ENCODE measurements at regions not wholly inside any gene's neighbourhood (a gene's known extent, or its start where the extent isn't known, plus 50 kb on each side); places are given as distances from the start of the nearest gene placed in this dataset.
"Not testable (repeated sequence)": the region's sequence is repeated elsewhere in the genome, so short reads cannot be mapped to it uniquely, and the experiment has no call there.

GRCh38 chr15:57767481-57767880, 61.0 kb downstream of the POLR2M start:
- DNase-seq: no peak

- DNase-seq: no peak
Measured at GRCh38 chr15:57769266-57769665, 62.8 kb downstream of the POLR2M start.

DNA sequence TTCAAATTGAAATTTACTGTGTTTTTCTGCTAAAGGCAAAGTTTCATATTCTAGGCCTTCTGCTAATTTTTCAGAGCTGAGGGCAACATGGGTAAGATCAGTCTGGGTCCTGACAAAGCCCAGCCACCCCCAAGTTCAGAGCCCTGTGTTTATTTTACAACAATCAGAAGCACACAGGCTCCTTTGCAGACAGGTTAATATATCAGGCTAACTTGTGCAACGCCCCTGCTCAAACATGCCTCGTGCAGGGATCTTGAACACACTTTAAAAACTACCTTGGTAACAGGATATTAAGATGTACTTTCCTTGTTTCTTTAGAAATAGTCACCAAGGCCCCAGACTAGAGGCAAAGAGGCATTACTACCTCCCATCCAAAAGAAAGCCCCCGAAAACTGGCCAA, 64.0 kb downstream of the POLR2M start:
- DNase-seq: no peak

DNA sequence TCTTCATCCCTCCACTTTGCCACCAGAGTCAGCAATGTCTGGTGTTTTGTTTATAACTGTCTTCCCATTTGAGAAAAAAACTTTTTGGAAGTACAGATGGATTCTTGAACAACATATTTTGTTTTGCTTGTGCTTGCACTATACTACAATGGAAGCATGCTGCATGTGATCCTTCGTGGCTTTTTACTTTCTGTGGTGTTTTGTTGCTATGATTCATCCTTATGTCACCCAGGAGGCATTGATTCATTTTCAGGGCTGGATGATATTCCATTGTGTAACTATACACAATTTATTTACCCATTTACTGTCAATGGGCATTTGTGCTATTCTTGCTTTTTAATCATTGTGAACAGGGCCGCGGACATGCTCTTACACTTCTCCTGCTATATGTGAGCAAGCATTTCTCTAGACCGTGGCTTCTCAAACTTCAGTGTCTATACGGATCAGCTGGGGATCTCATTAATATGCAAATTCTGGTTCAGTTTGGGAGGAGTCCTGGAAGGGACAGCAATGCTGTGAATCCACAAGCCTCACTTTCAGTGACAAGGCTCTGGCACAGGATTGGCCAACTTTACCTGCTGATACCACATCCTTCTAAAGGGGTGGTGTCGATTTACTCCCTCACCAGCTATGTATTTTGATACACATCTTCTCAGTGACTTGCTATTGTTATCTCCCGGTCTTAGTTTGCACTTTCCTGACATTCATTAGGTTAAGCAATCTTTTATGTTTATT, 65.9 kb downstream of the POLR2M start:
- DNase-seq: no peak

DNA sequence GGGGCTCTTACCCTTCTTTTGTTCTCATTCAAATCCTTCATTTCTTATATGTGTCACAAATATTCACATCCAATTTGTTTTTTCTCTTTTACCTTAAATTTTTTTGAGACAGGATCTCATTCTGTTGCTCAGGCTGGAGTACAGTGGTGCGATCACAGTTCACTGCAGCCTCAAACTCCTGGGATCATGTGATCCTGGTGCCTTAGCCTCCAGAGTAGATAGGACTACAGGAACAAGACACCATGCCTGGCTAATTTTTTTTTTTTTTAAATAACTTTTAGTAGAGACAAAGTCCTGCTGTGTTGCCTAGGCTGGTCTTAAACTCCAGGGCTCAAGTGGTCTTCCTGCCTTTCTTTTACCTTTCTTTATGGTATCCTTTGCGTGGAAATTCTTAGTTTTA, 66.5 kb downstream of the POLR2M start:
- DNase-seq: no peak

GRCh38 chr15:57777003-57777402, 70.5 kb downstream of the POLR2M start:
- no peak for DNase-seq

GRCh38 chr15:57780471-57780870, 74.0 kb downstream of the POLR2M start:
- DNase-seq: no peak

- DNase-seq: no peak
Measured at GRCh38 chr15:57782731-57783130, 76.2 kb downstream of the POLR2M start.

DNA sequence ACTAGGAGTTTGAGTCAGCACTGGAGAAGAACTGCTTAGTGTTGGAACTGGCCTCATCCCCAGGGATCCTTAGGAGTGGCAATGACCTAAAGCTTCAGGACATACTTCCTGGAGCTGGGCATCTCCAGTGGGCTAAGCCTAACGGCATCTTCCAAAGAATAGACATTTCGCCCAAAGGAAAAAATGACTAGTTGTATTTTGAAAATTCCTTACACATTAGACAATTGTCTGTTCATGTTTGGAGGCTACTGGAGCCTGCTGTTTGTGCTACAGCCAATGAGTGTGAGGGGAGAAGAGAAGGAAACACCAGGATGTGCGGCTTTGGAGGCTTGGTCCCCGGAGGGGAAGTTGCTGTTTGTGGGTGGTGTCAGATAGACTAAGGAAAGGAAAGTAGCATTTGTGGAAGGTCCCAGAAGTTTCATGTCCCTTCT, 77.6 kb downstream of the POLR2M start:
- DNase-seq: no peak

DNA sequence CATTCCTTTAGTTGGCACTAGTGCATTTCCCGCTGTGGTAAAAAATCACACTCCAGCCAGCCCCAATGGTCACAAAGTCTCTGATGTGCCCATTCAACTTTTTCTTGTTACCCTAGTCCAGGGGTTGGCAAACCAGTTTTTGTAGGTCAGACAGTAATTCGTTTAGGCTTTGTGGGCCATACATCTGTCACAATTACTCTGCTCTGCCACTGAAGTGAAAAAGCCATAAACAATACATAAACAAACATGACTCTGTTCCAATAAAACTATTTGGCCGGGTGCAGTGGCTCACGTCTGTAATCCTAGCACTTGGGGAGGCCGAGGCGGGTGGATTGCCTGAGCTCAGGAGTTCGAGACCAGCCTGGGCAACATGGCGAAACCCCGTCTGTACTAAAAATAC, 78.5 kb downstream of the POLR2M start:
- no peak for DNase-seq

DNA sequence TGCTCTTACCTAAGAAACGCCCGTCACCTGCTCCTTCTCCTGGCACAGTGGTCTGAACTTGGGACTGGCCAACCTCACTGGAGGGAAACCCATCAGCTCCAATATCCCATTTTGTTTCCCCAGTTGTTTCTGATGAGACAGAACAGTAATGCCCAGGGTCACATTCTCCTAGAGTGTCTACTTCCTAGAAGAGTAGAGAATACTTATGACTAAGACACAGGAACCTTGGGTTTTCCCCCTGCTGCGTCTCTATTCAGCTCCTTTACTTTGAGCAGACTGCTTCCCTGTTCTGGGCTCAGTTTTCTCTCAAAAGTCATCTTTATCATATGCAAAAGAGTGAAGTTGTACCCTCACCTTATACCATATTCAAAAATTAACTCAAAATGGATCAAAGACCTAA, 79.4 kb downstream of the POLR2M start:
- DNase-seq: no peak

DNA sequence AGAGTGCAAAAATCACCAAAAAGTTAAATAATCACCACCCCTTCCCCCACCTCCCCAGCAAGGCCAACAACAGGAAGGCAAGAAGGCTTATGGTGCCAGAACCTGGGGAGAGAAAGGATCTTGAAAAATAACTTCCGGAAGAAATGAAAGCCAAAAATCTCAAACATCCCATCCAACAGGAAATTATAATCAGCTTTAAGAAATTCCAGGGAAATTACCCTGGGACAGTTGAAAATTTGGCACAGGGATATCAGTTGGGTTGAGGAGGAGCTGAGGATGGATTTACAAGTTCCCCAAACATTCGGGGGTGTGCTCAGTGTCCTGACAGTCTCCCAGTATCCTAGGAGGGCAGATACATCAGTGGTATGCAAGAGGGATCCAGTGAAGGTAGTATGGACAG, 82.7 kb downstream of the POLR2M start:
- no peak for DNase-seq

DNA sequence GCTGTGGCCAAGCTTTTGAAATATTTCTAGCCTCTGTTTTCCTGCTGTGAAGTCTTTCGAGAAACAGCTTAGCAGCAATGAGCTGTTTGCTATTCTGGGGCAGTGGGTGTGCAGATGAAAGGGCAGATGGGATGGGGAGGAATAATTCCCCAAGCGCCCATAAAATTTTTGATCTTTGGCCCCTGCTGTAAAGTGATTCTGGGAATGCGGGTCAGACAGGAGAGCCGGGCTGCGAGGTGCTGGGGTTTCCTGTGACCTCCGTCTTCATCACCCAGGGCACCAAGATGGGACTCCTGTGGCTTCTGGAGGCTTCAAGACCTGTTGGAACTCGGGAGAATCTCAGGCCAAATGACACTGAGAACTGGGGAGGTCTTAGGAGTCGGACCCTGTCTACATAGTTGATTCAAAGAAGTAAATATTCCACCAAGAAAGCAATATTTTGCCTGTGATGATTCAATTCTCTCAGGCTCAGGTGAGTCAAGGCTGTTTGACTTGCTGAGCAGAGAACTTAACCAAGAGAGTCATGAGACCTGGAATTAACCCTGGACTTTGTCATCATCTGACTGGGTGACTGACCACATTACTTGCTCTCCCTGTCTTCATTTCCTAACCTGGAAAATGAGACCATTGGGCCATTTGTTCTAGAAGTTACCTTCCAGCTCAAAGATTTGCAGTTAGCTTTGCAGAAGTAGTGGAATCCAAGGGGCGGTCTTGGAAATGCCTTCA, 86.4 kb downstream of the POLR2M start:
- DNase-seq: no peak

DNA sequence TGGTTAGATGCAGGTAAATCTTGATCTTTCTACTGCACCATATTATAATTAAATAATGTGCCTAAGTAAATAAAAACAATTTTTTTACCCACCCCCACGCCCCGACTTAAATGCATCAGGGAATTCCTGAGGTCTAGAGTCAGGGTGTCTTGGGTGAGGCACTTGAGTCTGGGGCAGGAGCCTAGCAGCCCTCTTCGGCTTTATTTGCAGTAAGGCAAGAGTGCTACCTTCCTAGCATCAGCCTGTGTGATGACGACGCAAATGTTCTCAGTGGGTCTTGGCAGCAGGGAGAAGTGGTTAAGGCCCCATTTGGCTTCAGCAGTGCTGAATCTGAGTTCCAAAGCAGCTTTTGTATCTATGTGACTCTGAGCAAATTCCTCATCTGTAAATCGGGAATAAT, 88.7 kb downstream of the POLR2M start:
- DNase-seq: no peak

- DNase-seq: no peak
Measured at GRCh38 chr15:57796146-57796545, 89.6 kb downstream of the POLR2M start.

DNA sequence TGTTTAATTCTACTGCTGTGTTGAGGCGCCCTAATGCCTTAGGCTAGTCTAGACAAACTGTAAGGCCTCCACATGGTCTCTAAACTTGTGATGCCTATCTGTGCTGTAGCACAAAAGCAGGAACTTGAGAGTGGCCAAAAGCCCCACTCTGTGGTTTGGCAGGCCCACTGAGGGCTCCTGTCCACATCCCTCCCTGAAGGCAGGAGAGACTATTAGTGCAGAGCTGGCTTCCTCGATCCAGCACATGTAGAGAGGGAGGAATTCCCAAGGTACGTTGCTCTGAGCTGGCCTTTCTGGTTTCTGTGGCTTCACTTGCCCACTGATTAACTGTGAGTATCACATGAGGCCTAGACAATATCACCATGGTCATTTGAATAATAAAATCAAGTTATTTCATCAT, 90.6 kb downstream of the POLR2M start:
- DNase-seq: no peak

DNA sequence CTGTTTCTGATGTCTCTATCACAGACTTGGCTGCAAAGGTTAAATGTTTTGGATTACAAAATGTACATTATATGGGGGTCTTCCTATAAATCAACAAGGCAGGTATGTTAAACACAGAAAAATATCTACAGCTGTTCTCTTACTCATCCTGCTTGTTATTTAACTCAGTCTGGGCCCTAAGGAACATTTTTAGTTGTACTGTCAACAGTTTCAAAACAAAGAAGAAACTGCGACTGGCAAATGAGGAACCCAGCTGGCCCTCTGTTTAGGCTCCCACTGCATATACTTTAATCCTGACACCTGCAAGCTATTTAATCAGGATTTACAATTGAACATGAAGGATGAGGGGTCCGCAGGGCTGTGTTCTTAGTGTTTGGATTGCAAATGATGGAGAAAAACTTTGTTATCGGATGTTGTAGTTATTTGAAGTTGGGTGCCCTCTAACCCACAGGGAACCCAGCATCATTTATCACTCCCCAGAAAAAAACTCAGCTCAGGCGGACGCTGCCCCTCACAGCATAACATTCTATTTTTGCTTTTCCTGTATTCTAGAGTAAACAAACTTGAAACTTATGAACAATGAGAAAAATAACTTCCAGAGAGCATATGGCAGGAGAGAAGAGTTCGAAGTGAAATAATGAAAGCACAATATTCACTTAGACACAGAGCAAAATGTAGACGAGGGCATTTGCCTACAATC, 91.2 kb downstream of the POLR2M start:
- no peak for DNase-seq

DNA sequence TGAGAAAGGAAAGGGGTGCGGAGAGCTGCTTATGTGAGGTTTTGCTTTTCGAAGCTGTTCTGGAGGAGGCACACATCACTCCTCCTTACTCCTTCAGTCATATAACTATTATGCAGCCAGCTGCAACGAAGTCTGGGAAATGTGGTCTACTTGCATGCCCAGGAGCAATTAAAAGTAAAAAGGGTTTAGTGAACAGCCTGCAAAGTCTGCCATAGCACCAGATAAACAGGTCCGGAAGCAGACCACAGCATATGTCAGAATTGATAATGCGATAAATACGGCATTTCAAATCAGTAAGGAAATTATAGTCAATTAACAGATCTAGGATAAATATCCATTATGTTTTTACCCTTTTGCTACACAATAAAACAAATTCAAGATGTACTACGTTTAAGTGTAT, 99.5 kb downstream of the POLR2M start:
- DNase-seq: no peak

DNA sequence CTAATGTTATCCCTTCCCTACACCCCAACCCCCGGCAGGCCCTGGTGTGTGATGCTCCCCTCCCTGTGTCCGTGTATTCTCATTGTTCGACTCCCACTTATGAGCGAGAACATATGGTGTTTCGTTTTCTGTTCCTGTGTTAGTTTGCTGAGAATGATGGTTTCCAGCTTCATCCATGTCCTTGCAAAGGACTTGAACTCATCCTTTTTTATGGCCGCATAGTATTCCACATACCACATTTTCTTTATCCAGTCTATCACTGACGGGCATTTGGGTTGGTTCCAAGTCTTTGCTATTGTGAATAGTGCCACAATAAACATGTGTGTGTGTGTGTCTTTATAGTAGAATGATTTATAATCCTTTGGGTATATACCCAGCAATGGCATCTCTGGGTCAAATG, 102.8 kb downstream of the POLR2M start:
- DNase-seq: not testable (repeated sequence)

- no peak for DNase-seq
Measured at GRCh38 chr15:57816599-57816998, 110.1 kb downstream of the POLR2M start.

- no peak for DNase-seq
Measured at GRCh38 chr15:57819646-57820045, 113.1 kb downstream of the POLR2M start.

DNA sequence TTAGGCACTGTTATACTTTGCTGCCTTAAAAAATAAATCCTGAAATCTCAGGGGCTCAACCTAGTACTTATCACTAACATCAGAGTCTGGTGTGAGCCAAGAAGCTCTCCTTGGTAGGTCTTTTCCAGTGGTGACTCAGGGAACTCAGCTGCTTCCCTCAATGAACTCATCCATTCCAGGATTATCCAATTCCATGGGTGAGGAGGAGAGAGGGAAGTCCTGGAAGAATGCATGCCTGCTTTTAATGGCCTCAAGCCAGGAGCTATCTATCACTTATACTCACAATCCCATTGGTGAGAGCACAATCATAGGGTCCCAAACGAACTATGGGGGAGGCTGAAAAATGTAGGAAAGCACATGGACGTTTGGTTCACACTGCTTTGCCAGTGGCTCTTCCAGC, 113.6 kb downstream of the POLR2M start:
- DNase-seq: no peak

DNA sequence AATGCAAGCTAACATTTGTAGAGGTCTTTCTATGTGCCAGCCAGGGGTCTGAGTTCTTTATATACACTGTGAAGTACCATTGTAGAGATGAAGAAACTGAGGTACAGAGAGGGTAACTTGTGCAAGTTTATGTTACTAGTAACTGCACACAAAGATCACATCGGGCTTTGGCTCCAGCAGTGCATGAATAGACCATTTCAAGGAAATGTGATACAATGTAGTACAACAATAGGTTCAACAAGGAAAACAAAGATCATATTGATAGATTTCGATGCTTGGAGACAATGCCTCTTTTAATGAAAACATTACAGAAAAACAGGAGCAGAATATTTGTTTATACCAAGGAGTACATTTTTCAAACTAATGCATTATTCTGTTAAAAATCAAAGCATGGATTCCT, 115.3 kb downstream of the POLR2M start:
- no peak for DNase-seq

- no peak for DNase-seq
Measured at GRCh38 chr15:57823325-57823882, 116.9 kb downstream of the POLR2M start.
